ENCODE measurements at regions not wholly inside any gene's neighbourhood (a gene's known extent, or its start where the extent isn't known, plus 50 kb on each side); places are given as distances from the start of the nearest gene placed in this dataset.

- no peaks in the 10 kb centered on the region for H3K4me1 Mint-ChIP-seq (ENCODE audit: low read depth)
- H3K9me3 Mint-ChIP-seq (ENCODE audit: low read depth), result no peaks in the 10 kb centered on the region
- H3K27ac Mint-ChIP-seq, result no peak overlapping the region
- H3K4me3 Mint-ChIP-seq (ENCODE audit: low read depth), result no peak overlapping the region
- H3K36me3 Mint-ChIP-seq (ENCODE audit: insufficient read depth), result no peaks in the 10 kb centered on the region
- no peak for TF ChIP-seq CTCF (IDR thresholded peaks at IDR 0.05; ENCODE audit: unreplicated experiment)
- DNase-seq (ENCODE audit: low spot score, unreplicated experiment), result no peak
- H3K27me3 Mint-ChIP-seq, result no peaks in the 10 kb centered on the region
Measured at GRCh38 chr6:21508753-21509152, 84.8 kb upstream of the SOX4 start.

GRCh38 chr6:21511891-21512550 lies 81.5 kb upstream of the SOX4 start:
- Mint-ChIP-seq H3K36me3 (ENCODE audit: insufficient read depth) (no peaks in the 10 kb centered on the region), H3K9me3 (ENCODE audit: low read depth) (no peaks in the 10 kb centered on the region), H3K27ac (no peak overlapping the region), H3K4me3 (ENCODE audit: low read depth) (no peak overlapping the region), H3K27me3 (no peaks in the 10 kb centered on the region), H3K4me1 (ENCODE audit: low read depth) (no peaks in the 10 kb centered on the region)
- DNase-seq (ENCODE audit: low spot score, unreplicated experiment), result no peak
- TF ChIP-seq CTCF (IDR thresholded peaks at IDR 0.05; ENCODE audit: unreplicated experiment), result no peak

- no peak for DNase-seq (ENCODE audit: low spot score, unreplicated experiment)
- Mint-ChIP-seq H3K4me3 (ENCODE audit: low read depth) (no peak overlapping the region), H3K36me3 (ENCODE audit: insufficient read depth) (no peaks in the 10 kb centered on the region), H3K27me3 (no peaks in the 10 kb centered on the region), H3K4me1 (ENCODE audit: low read depth) (no peaks in the 10 kb centered on the region), H3K9me3 (ENCODE audit: low read depth) (peaks cover 2% of the 10 kb centered on the region), H3K27ac (no peak overlapping the region)
- no peak for TF ChIP-seq CTCF (IDR thresholded peaks at IDR 0.05; ENCODE audit: unreplicated experiment)
Measured at GRCh38 chr6:21514288-21514687, 79.3 kb upstream of the SOX4 start.

- TF ChIP-seq CTCF (IDR thresholded peaks at IDR 0.05; ENCODE audit: unreplicated experiment), result no peak
- no peak overlapping the region for H3K27ac Mint-ChIP-seq
- no peaks in the 10 kb centered on the region for H3K36me3 Mint-ChIP-seq (ENCODE audit: insufficient read depth)
- no peak for DNase-seq (ENCODE audit: low spot score, unreplicated experiment)
- H3K9me3 Mint-ChIP-seq (ENCODE audit: low read depth), result peaks cover 2% of the 10 kb centered on the region
- H3K4me1 Mint-ChIP-seq (ENCODE audit: low read depth), result peaks cover 6% of the 10 kb centered on the region
- H3K4me3 Mint-ChIP-seq (ENCODE audit: low read depth), result no peak overlapping the region
- H3K27me3 Mint-ChIP-seq, result peaks cover 4% of the 10 kb centered on the region
Measured at GRCh38 chr6:21518317-21518716, 75.2 kb upstream of the SOX4 start.

- Mint-ChIP-seq H3K9me3 (ENCODE audit: low read depth) (peaks cover 2% of the 10 kb centered on the region), H3K27me3 (peaks cover 4% of the 10 kb centered on the region), H3K4me3 (ENCODE audit: low read depth) (no peak overlapping the region), H3K4me1 (ENCODE audit: low read depth) (peaks cover 9% of the 10 kb centered on the region), H3K36me3 (ENCODE audit: insufficient read depth) (no peaks in the 10 kb centered on the region), H3K27ac (no peak overlapping the region)
- no peak for DNase-seq (ENCODE audit: low spot score, unreplicated experiment)
- TF ChIP-seq CTCF (IDR thresholded peaks at IDR 0.05; ENCODE audit: unreplicated experiment), result no peak
Measured at GRCh38 chr6:21519642-21520041, 73.9 kb upstream of the SOX4 start.
